HUDEP-2 (cell line): ENCODE measurements at regions not wholly inside any gene's neighbourhood (a gene's known extent, or its start where the extent isn't known, plus 50 kb on each side); places are given as distances from the start of the nearest gene placed in this dataset.

Experiments used
- DNase-seq, 76 experiments: peaks; one replicate each; lab custom pipeline; 2025; ENCODE audit not compliant: unreplicated experiment in 76 of 76; lab: John Stamatoyannopoulos, UW

GRCh38 chr12:4030929-4031702 lies 157.9 kb upstream of the PARP11 start:
- DNase-seq = peak in 60 of 76 experiments; percentile 5 to 64 (median 34)

GRCh38 chr12:4027412-4027811 lies 154.2 kb upstream of the PARP11 start:
- DNase-seq = no peak

- DNase-seq = no peak
Observed at GRCh38 chr12:4026517-4026916, 153.3 kb upstream of the PARP11 start.

GRCh38 chr12:4026020-4026358 lies 152.8 kb upstream of the PARP11 start:
- DNase-seq = no peak

- DNase-seq = no peak
Observed at GRCh38 chr12:4025181-4026019, 152.2 kb upstream of the PARP11 start.

- no peak for DNase-seq
Observed at GRCh38 chr12:4024701-4025100, 151.5 kb upstream of the PARP11 start.

- DNase-seq = no peak
Observed at GRCh38 chr12:4015225-4016091, 142.3 kb upstream of the PARP11 start.

GRCh38 chr12:4014858-4015224 lies 141.6 kb upstream of the PARP11 start:
- DNase-seq = no peak

GRCh38 chr12:4014444-4014843 lies 141.2 kb upstream of the PARP11 start:
- no peak for DNase-seq

- no peak for DNase-seq
Observed at GRCh38 chr12:4012977-4013968, 140.1 kb upstream of the PARP11 start.

GRCh38 chr12:4012073-4012472 lies 138.9 kb upstream of the PARP11 start:
- DNase-seq = no peak

- no peak for DNase-seq
Observed at GRCh38 chr12:4011597-4011996, 138.4 kb upstream of the PARP11 start.

GRCh38 chr12:4009979-4010704 lies 136.9 kb upstream of the PARP11 start:
- no peak for DNase-seq

- no peak for DNase-seq
Observed at GRCh38 chr12:4006743-4007142, 133.5 kb upstream of the PARP11 start.

GRCh38 chr12:4005851-4006430 lies 132.7 kb upstream of the PARP11 start:
- no peak for DNase-seq

- DNase-seq = no peak
Observed at GRCh38 chr12:4003576-4003975, 130.4 kb upstream of the PARP11 start.

- DNase-seq = no peak
Observed at GRCh38 chr12:4002601-4003000, 129.4 kb upstream of the PARP11 start.

- no peak for DNase-seq
Observed at GRCh38 chr12:4001841-4002240, 128.6 kb upstream of the PARP11 start.

GRCh38 chr12:4001031-4001430 lies 127.8 kb upstream of the PARP11 start:
- no peak for DNase-seq
